HepG2 (cell line): ENCODE measurements at regions not wholly inside any gene's neighbourhood (a gene's known extent, or its start where the extent isn't known, plus 50 kb on each side); places are given as distances from the start of the nearest gene placed in this dataset.

Experiments
- ATAC-seq: fragments of 200-7000 bp; cut with Tn5 transposase; 3 replicates; pipeline ENCODE4 v1.9.1; 2020; ENCODE audit warnings: mild to moderate bottlenecking, moderate library complexity
- BruUV-seq: library from RNA; stranded (reverse); fragments of 400-500 nt; replicated peaks from 2 replicates; lab custom pipeline; 2021; lab: Mats Ljungman, UMichigan
- CTCF ChIA-PET: fragments of 300-600 bp; formaldehyde crosslinking; extraction: SDS; loops from one replicate; lab custom pipeline; 2021; ENCODE audit warnings: low total read pairs, inconsistent platforms, low intra/inter-chr PET ratio; lab: Yijun Ruan, JAX
- POLR2A ChIA-PET: fragments of 350-600 bp; sonication (Branson Sonifier 250); formaldehyde crosslinking; loops from one replicate; lab custom pipeline; 2020; ENCODE audit warnings: antibody characterized with exemption, inconsistent platforms; lab: Yijun Ruan, JAX
- DNase-seq: peaks from one replicate; pipeline ENCODE4 v3.0.0-alpha.2; 2015; ENCODE audit warnings: low spot score
- FAIRE-seq: peaks from 3 replicates; lab custom pipeline; 2011; peaks lifted over from hg19 to GRCh38; lab: Jason Lieb, UNC
- H2AFZ ChIP-seq: one replicate; pipeline ENCODE4 v1.6.1; 2011; ENCODE audit warnings: low read length, inconsistent platforms
- H3K27ac ChIP-seq: fragments of 300-600 bp; 3 replicates; pipeline ENCODE4 v1.8.0; 2011; ENCODE audit warnings: mixed run types, mild to moderate bottlenecking, mixed read lengths, low read length, inconsistent platforms; ENCODE audit not compliant: insufficient read depth; ENCODE audit errors: extremely low read length
- H3K27me3 ChIP-seq, 2 experiments: fragments of 200-600 bp in 1 of 2; 2 replicates in 1 of 2; 3 replicates in 1 of 2; pipeline versions ENCODE4 v1.6.0 to v1.8.0; 2011; ENCODE audit warnings: low read length in 2 of 2, mild to moderate bottlenecking in 2 of 2, moderate library complexity in 2 of 2, inconsistent platforms in 1 of 2; ENCODE audit not compliant: insufficient read depth in 2 of 2, control insufficient read depth in 1 of 2
- H3K36me3 ChIP-seq, 2 experiments: fragments of 200-600 bp in 1 of 2; replicated peaks in 1 of 2; 2 replicates in 1 of 2; 3 replicates in 1 of 2; pipeline versions ENCODE4 v1.5.1 to v1.8.0; 2011; ENCODE audit warnings: low read length in 2 of 2, inconsistent platforms in 1 of 2; ENCODE audit not compliant: insufficient read depth in 2 of 2, control insufficient read depth in 1 of 2
- H3K4me1 ChIP-seq: 2 replicates; pipeline ENCODE4 v1.5.1; 2012; ENCODE audit warnings: low read length, inconsistent platforms; ENCODE audit not compliant: insufficient read depth
- H3K4me2 ChIP-seq: 2 replicates; pipeline ENCODE4 v1.6.0; 2011; ENCODE audit warnings: low read depth, low read length, inconsistent platforms
- H3K4me3 ChIP-seq, 3 experiments: fragments of 200-600 bp in 1 of 3; sonication (generic), shearing (Covaris generic) in 1 of 3; replicated peaks in 1 of 3; 2 replicates each; pipeline ENCODE4 v1.5.1; 2011 to 2016; ENCODE audit warnings: low read length in 3 of 3, inconsistent platforms in 2 of 3, low read depth in 2 of 3, mild to moderate bottlenecking in 2 of 3, control low read depth in 1 of 3, mixed read lengths in 1 of 3; ENCODE audit not compliant: insufficient read depth in 1 of 3
- H3K79me2 ChIP-seq: one replicate; pipeline ENCODE4 v1.6.1; 2011; ENCODE audit warnings: low read length, inconsistent platforms; ENCODE audit not compliant: insufficient read depth
- H3K9ac ChIP-seq: 2 replicates; pipeline ENCODE4 v1.6.0; 2011; ENCODE audit warnings: mild to moderate bottlenecking, low read depth, low read length, inconsistent platforms; ENCODE audit not compliant: insufficient read depth
- H3K9me3 ChIP-seq: 2 replicates; pipeline ENCODE4 v1.5.1; 2012; ENCODE audit warnings: mild to moderate bottlenecking, low read length
- H4K20me1 ChIP-seq: 2 replicates; pipeline ENCODE4 v1.6.0; 2011; ENCODE audit warnings: inconsistent platforms, mild to moderate bottlenecking, low read length, moderate library complexity; ENCODE audit not compliant: insufficient read depth
- CENPX ChIP-seq: sonication (generic); formaldehyde crosslinking; IDR thresholded peaks from 2 replicates; pipeline ENCODE4 v1.9.0; 2021; ENCODE audit warnings: mild to moderate bottlenecking, missing genetic modification reagents, moderate library complexity
- ELF4 ChIP-seq: sonication (generic); formaldehyde crosslinking; IDR thresholded peaks from 2 replicates; pipeline ENCODE4 v1.5.0; 2020; ENCODE audit warnings: missing genetic modification reagents, mild to moderate bottlenecking, moderate library complexity, borderline replicate concordance
- FOSL1 ChIP-seq: sonication (generic); formaldehyde crosslinking; IDR thresholded peaks from 2 replicates; pipeline ENCODE4 v1.9.0; 2021; ENCODE audit warnings: missing genetic modification reagents, borderline replicate concordance
- HMGA1 ChIP-seq: sonication (generic); formaldehyde crosslinking; conservative IDR thresholded peaks from 2 replicates; pipeline ENCODE4 v1.4.0; 2020; ENCODE audit warnings: missing genetic modification reagents
- HNRNPLL ChIP-seq: fragments of 200-400 bp; formaldehyde crosslinking; IDR thresholded peaks from 2 replicates; pipeline ENCODE4 v1.6.1; 2017; ENCODE audit warnings: mild to moderate bottlenecking, low read depth, low read length; ENCODE audit not compliant: poor library complexity, severe bottlenecking
- IKZF1 ChIP-seq: fragments of 450-650 bp; IDR thresholded peaks from 2 replicates; pipeline ENCODE4 v1.7.1; 2016
- NONO ChIP-seq, 2 experiments: fragments of 450-650 bp in 1 of 2; sonication (generic) in 1 of 2; formaldehyde crosslinking in 1 of 2; IDR thresholded peaks in 1 of 2; conservative IDR thresholded peaks in 1 of 2; 2 replicates each; pipeline versions ENCODE4 v1.6.1 to v1.8.0; 2017 to 2022; ENCODE audit warnings: mild to moderate bottlenecking in 1 of 2, missing genetic modification reagents in 1 of 2, moderate library complexity in 1 of 2
- RBAK ChIP-seq: sonication (generic); formaldehyde crosslinking; IDR thresholded peaks from 2 replicates; pipeline ENCODE4 v1.5.1; 2020; ENCODE audit warnings: mild to moderate bottlenecking, missing genetic modification reagents
- RXRB ChIP-seq: IDR thresholded peaks from 2 replicates; pipeline ENCODE4 v1.6.1; 2016; ENCODE audit warnings: borderline replicate concordance, missing genetic modification reagents, missing compliant biosample characterization
- SAP130 ChIP-seq: IDR thresholded peaks from 2 replicates; pipeline ENCODE4 v1.6.1; 2016; ENCODE audit warnings: low read depth
- ZFX ChIP-seq: sonication (generic); formaldehyde crosslinking; IDR thresholded peaks from 2 replicates; pipeline ENCODE4 v1.4.0; 2020; ENCODE audit warnings: mild to moderate bottlenecking, low read depth, missing genetic modification reagents, moderate library complexity
- ZNF143 ChIP-seq: sonication (generic); formaldehyde crosslinking; IDR thresholded peaks from 2 replicates; pipeline ENCODE4 v1.4.0; 2020; ENCODE audit warnings: missing genetic modification reagents
- ZNF607 ChIP-seq: sonication (generic); formaldehyde crosslinking; IDR thresholded peaks from 2 replicates; pipeline ENCODE4 v1.5.1; 2020; ENCODE audit warnings: missing genetic modification reagents, mild to moderate bottlenecking, borderline replicate concordance
- ZNF746 ChIP-seq: sonication (generic); formaldehyde crosslinking; IDR thresholded peaks from 2 replicates; pipeline ENCODE4 v1.8.0; 2022; ENCODE audit warnings: mild to moderate bottlenecking, missing genetic modification reagents
- whole genome bisulfite sequencing: methylation state at CpG from one replicate; pipeline ENCODE4 v1.1.6; 2017; ENCODE audit warnings: low lambda C conversion rate; 5-methylcytosine and 5-hydroxymethylcytosine counted together
- in situ Hi-C: cut with HindIII; loops from 2 replicates; pipeline ENCODE4 v1.10.0; 2017; ENCODE audit warnings: low pct_unique_long_range_greater_than_20kb; ENCODE audit not compliant: extremely low pct_ligation_motif_present
- intact Hi-C: fragments of 100-400 bp; cut with micrococcal nuclease; formaldehyde crosslinking; loops from one replicate; pipeline ENCODE4 v1.10.0; 2022; ENCODE audit not compliant: unreplicated experiment
- TF ChIP-seq, protein P1 (sequence below): sonication (generic); formaldehyde crosslinking; IDR thresholded peaks from 2 replicates; pipeline ENCODE4 v1.8.0; 2022; ENCODE audit warnings: mild to moderate bottlenecking, missing genetic modification reagents; ENCODE audit not compliant: insufficient replicate concordance
- TF ChIP-seq, protein P2 (sequence below): IDR thresholded peaks from 2 replicates; pipeline ENCODE4 v1.6.1; 2016; ENCODE audit warnings: mild to moderate bottlenecking
- TF ChIP-seq, protein P3 (sequence below): sonication (generic); formaldehyde crosslinking; IDR thresholded peaks from 2 replicates; pipeline ENCODE4 v1.4.0; 2020; ENCODE audit warnings: mild to moderate bottlenecking, missing genetic modification reagents

DNA sequence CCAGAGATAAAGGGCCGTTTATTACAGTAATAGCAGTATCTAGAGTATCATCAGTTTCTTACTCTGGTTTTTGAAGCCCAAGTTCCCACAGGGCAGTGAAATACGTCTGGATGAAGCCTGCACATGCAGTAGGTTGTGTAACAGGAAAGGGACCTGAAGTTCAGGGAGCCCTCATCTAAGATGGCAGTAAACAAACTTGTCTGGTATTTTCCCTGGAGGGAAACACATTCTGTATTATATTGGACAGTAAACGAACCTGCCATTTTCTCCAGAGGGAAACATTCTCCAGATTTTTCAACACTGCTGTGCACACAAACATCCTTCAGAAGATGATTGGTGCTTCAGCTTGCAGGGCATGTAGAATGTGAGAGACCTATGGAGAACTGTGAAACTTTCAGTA lies 189.9 kb downstream of the TFEC start:
- 2% methylated on average over 3 of the region's 3 CpGs for WGBS
- CTCF ChIA-PET = no interaction called here
- TF ChIP-seq ZFX (CRISPR knock-in tag) (no peak), ELF4 (no peak), NONO (IDR thresholded peaks at IDR 0.05) (no peak), NONO (CRISPR knock-in tag; conservative IDR thresholded peaks at IDR 0.05) (no peak), ZNF143 (CRISPR knock-in tag) (no peak), SAP130 (no peak), HNRNPLL (no peak), RXRB (CRISPR knock-in tag) (no peak), IKZF1 (no peak), ZNF607 (CRISPR knock-in tag) (no peak), CENPX (CRISPR knock-in tag) (no peak), HMGA1 (CRISPR knock-in tag) (no peak), FOSL1 (no peak), RBAK (CRISPR knock-in tag) (no peak), ZNF746 (CRISPR knock-in tag) (no peak)
- TF ChIP-seq, protein P1, sequence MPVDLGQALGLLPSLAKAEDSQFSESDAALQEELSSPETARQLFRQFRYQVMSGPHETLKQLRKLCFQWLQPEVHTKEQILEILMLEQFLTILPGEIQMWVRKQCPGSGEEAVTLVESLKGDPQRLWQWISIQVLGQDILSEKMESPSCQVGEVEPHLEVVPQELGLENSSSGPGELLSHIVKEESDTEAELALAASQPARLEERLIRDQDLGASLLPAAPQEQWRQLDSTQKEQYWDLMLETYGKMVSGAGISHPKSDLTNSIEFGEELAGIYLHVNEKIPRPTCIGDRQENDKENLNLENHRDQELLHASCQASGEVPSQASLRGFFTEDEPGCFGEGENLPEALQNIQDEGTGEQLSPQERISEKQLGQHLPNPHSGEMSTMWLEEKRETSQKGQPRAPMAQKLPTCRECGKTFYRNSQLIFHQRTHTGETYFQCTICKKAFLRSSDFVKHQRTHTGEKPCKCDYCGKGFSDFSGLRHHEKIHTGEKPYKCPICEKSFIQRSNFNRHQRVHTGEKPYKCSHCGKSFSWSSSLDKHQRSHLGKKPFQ (CRISPR knock-in tag) = no peak
- TF ChIP-seq, protein P2, sequence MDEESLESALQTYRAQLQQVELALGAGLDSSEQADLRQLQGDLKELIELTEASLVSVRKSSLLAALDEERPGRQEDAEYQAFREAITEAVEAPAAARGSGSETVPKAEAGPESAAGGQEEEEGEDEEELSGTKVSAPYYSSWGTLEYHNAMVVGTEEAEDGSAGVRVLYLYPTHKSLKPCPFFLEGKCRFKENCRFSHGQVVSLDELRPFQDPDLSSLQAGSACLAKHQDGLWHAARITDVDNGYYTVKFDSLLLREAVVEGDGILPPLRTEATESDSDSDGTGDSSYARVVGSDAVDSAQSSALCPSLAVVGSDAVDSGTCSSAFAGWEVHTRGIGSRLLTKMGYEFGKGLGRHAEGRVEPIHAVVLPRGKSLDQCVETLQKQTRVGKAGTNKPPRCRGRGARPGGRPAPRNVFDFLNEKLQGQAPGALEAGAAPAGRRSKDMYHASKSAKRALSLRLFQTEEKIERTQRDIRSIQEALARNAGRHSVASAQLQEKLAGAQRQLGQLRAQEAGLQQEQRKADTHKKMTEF (CRISPR knock-in tag) = no peak
- TF ChIP-seq, protein P3, sequence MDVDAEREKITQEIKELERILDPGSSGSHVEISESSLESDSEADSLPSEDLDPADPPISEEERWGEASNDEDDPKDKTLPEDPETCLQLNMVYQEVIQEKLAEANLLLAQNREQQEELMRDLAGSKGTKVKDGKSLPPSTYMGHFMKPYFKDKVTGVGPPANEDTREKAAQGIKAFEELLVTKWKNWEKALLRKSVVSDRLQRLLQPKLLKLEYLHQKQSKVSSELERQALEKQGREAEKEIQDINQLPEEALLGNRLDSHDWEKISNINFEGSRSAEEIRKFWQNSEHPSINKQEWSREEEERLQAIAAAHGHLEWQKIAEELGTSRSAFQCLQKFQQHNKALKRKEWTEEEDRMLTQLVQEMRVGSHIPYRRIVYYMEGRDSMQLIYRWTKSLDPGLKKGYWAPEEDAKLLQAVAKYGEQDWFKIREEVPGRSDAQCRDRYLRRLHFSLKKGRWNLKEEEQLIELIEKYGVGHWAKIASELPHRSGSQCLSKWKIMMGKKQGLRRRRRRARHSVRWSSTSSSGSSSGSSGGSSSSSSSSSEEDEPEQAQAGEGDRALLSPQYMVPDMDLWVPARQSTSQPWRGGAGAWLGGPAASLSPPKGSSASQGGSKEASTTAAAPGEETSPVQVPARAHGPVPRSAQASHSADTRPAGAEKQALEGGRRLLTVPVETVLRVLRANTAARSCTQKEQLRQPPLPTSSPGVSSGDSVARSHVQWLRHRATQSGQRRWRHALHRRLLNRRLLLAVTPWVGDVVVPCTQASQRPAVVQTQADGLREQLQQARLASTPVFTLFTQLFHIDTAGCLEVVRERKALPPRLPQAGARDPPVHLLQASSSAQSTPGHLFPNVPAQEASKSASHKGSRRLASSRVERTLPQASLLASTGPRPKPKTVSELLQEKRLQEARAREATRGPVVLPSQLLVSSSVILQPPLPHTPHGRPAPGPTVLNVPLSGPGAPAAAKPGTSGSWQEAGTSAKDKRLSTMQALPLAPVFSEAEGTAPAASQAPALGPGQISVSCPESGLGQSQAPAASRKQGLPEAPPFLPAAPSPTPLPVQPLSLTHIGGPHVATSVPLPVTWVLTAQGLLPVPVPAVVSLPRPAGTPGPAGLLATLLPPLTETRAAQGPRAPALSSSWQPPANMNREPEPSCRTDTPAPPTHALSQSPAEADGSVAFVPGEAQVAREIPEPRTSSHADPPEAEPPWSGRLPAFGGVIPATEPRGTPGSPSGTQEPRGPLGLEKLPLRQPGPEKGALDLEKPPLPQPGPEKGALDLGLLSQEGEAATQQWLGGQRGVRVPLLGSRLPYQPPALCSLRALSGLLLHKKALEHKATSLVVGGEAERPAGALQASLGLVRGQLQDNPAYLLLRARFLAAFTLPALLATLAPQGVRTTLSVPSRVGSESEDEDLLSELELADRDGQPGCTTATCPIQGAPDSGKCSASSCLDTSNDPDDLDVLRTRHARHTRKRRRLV = no peak

More for the DNA sequence above, 189.9 kb downstream of the TFEC start:
- H3K9ac ChIP-seq = no peak overlapping the region
- no peak overlapping the region for H3K4me2 ChIP-seq
- H3K36me3 ChIP-seq = no peaks in the 10 kb centered on the region
- no peak overlapping the region for H3K4me3 ChIP-seq
- intact Hi-C loops (no loop called here), in situ Hi-C loops (no loop called here)
- DNase-seq (no peak), FAIRE-seq (no peak), ATAC-seq (no peak)
- no peaks in the 10 kb centered on the region for H3K4me1 ChIP-seq
- no peaks in the 10 kb centered on the region for H3K27me3 ChIP-seq
- POLR2A ChIA-PET = no interaction called here
- no peak overlapping the region for H2AFZ ChIP-seq
- no peak overlapping the region for H3K27ac ChIP-seq
- no TSS peak for BruUV-seq
- H3K79me2 ChIP-seq = no peaks in the 10 kb centered on the region
- no peaks in the 10 kb centered on the region for H3K9me3 ChIP-seq
- no peaks in the 10 kb centered on the region for H4K20me1 ChIP-seq
